HCT116 (cell line): ENCODE measurements at regions not wholly inside any gene's neighbourhood (a gene's known extent, or its start where the extent isn't known, plus 50 kb on each side); places are given as distances from the start of the nearest gene placed in this dataset.

Experiments used
- ATAC-seq: fragments of 200-7000 bp; cut with Tn5 transposase; 2 replicates; pipeline ENCODE4 v1.9.1; 2020; ENCODE audit warnings: mild to moderate bottlenecking, moderate library complexity
- BruUV-seq: library from RNA; stranded (reverse); fragments of 400-500 nt; replicated peaks from 2 replicates; lab custom pipeline; 2021; lab: Mats Ljungman, UMichigan
- CTCF ChIA-PET: fragments of 300-600 bp; sonication (Branson Sonifier 250); formaldehyde crosslinking; loops from one replicate; lab custom pipeline; 2021; ENCODE audit warnings: antibody characterized with exemption; lab: Charles Lee
- POLR2A ChIA-PET: fragments of 300-600, 350-600 bp; sonication (Branson Sonifier 250); formaldehyde crosslinking; loops from one replicate; lab custom pipeline; 2021; ENCODE audit warnings: antibody characterized with exemption; lab: Charles Lee
- RAD21 ChIA-PET, 2 experiments: fragments of 300-600 bp; sonication (Branson Sonifier 250); formaldehyde crosslinking; loops; one replicate each; lab custom pipeline; 2023; ENCODE audit warnings: low total read pairs in 2 of 2; ENCODE audit not compliant: uncharacterized antibody in 2 of 2, unreplicated experiment in 2 of 2, low non-redundant PET in 1 of 2; lab: Charles Lee
- DNase-seq: peaks from one replicate; pipeline ENCODE4 v3.0.0-alpha.2; 2010; ENCODE audit warnings: low read depth, low spot score
- H2AFZ ChIP-seq: fragments of 200-600 bp; shearing (Covaris generic), sonication (generic); 2 replicates; pipeline ENCODE4 v1.6.1; 2017; ENCODE audit warnings: low read depth, mixed run types, mixed read lengths, antibody characterized with exemption, low read length; ENCODE audit not compliant: poor library complexity, severe bottlenecking
- H3K27ac ChIP-seq: 2 replicates; pipeline ENCODE4 v1.5.1; 2012; ENCODE audit warnings: low read depth, low read length
- H3K27me3 ChIP-seq: fragments of 200-600 bp; sonication (generic); 2 replicates; pipeline ENCODE4 v1.6.1; 2016; ENCODE audit warnings: mixed run types, low read length, mixed read lengths; ENCODE audit not compliant: insufficient read depth
- H3K36me3 ChIP-seq, 2 experiments: fragments of 200-500 bp in 1 of 2; fragments of 200-600 bp in 1 of 2; sonication (Bioruptor generic) in 1 of 2; sonication (generic) in 1 of 2; 2 replicates each; pipeline versions ENCODE4 v1.5.1 to v1.6.1; 2014 to 2016; ENCODE audit warnings: low read length in 2 of 2, inconsistent platforms in 1 of 2, mixed read lengths in 1 of 2, mixed run types in 1 of 2; ENCODE audit not compliant: insufficient read depth in 2 of 2, control insufficient read depth in 1 of 2
- H3K4me1 ChIP-seq, 2 experiments: fragments of 200-600 bp in 1 of 2; sonication (generic) in 1 of 2; 2 replicates each; pipeline versions ENCODE4 v1.5.1 to v1.6.1; 2012 to 2017; ENCODE audit warnings: low read length in 2 of 2, inconsistent platforms in 1 of 2, mild to moderate bottlenecking in 1 of 2, mixed read lengths in 1 of 2, mixed run types in 1 of 2, moderate library complexity in 1 of 2; ENCODE audit not compliant: insufficient read depth in 2 of 2, control insufficient read depth in 1 of 2
- H3K4me2 ChIP-seq: fragments of 200-600 bp; sonication (generic); 2 replicates; pipeline ENCODE4 v1.6.1; 2017; ENCODE audit warnings: mixed run types, low read length, mixed read lengths
- H3K4me3 ChIP-seq, 2 experiments: fragments of 200-600 bp in 1 of 2; sonication (generic) in 1 of 2; replicated peaks in 1 of 2; 2 replicates each; pipeline ENCODE4 v1.5.1; 2011 to 2016; ENCODE audit warnings: low read length in 2 of 2, control low read depth in 1 of 2, low read depth in 1 of 2, mild to moderate bottlenecking in 1 of 2, mixed read lengths in 1 of 2, mixed run types in 1 of 2
- H3K79me2 ChIP-seq: fragments of 200-600 bp; sonication (generic); 2 replicates; pipeline ENCODE4 v1.6.1; 2017; ENCODE audit warnings: mild to moderate bottlenecking, mixed run types, low read length, moderate library complexity, mixed read lengths; ENCODE audit not compliant: insufficient read depth
- H3K9ac ChIP-seq: fragments of 200-600 bp; sonication (generic); 2 replicates; pipeline ENCODE4 v1.6.1; 2016; ENCODE audit warnings: low read length, mixed read lengths
- H3K9me2 ChIP-seq: fragments of 200-600 bp; sonication (generic), shearing (Covaris generic); 2 replicates; pipeline ENCODE4 v1.6.1; 2017; ENCODE audit warnings: mixed run types, mild to moderate bottlenecking, moderate library complexity; ENCODE audit not compliant: insufficient read depth
- H3K9me3 ChIP-seq, 2 experiments: fragments of 200-500 bp in 1 of 2; fragments of 200-600 bp in 1 of 2; sonication (Bioruptor generic) in 1 of 2; sonication (generic) in 1 of 2; 2 replicates each; pipeline ENCODE4 v1.6.1; 2014 to 2017; ENCODE audit warnings: low read length in 2 of 2, mixed read lengths in 2 of 2, inconsistent platforms in 1 of 2, low read depth in 1 of 2, mild to moderate bottlenecking in 1 of 2, mixed run types in 1 of 2, moderate library complexity in 1 of 2; ENCODE audit not compliant: control insufficient read depth in 1 of 2, insufficient read depth in 1 of 2
- H4K20me1 ChIP-seq: fragments of 200-600 bp; sonication (generic), shearing (Covaris generic); 2 replicates; pipeline ENCODE4 v1.6.1; 2017; ENCODE audit warnings: mixed run types, mild to moderate bottlenecking, moderate library complexity; ENCODE audit not compliant: insufficient read depth
- CBX3 ChIP-seq: IDR thresholded peaks from 2 replicates; pipeline ENCODE4 v1.6.1; 2012; ENCODE audit warnings: low read depth
- CEBPB ChIP-seq: IDR thresholded peaks from 2 replicates; pipeline ENCODE4 v1.6.1; 2012; ENCODE audit warnings: low read depth
- EGR1 ChIP-seq: IDR thresholded peaks from 2 replicates; pipeline ENCODE4 v1.6.1; 2012; ENCODE audit warnings: low read depth
- ELF1 ChIP-seq: IDR thresholded peaks from 2 replicates; pipeline ENCODE4 v1.6.1; 2012; ENCODE audit warnings: low read depth, borderline replicate concordance
- EZH2 ChIP-seq: fragments of 200-600 bp; sonication (generic); IDR thresholded peaks from 2 replicates; pipeline ENCODE4 v1.6.1; 2017; ENCODE audit warnings: antibody characterized with exemption, mixed run types
- EZH2phosphoT487 ChIP-seq: fragments of 200-600 bp; IDR thresholded peaks from 2 replicates; pipeline ENCODE4 v1.6.1; 2018; ENCODE audit warnings: antibody characterized with exemption, borderline replicate concordance
- JUND ChIP-seq: IDR thresholded peaks from 2 replicates; pipeline ENCODE4 v1.6.1; 2012
- POLR2A ChIP-seq: IDR thresholded peaks from 2 replicates; pipeline ENCODE4 v1.7.0; 2011; ENCODE audit warnings: borderline replicate concordance; ENCODE audit not compliant: insufficient read depth, insufficient read length; ENCODE audit errors: extremely low read depth
- POLR2AphosphoS5 ChIP-seq: IDR thresholded peaks from 2 replicates; pipeline ENCODE4 v1.6.1; 2011; ENCODE audit warnings: mild to moderate bottlenecking, low read depth, low read length, moderate library complexity
- RAD21 ChIP-seq: IDR thresholded peaks from 2 replicates; pipeline ENCODE4 v1.6.1; 2012; ENCODE audit warnings: low read depth, mild to moderate bottlenecking
- SIN3A ChIP-seq: IDR thresholded peaks from 2 replicates; pipeline ENCODE4 v1.6.1; 2012; ENCODE audit warnings: low read depth
- SP1 ChIP-seq: IDR thresholded peaks from 2 replicates; pipeline ENCODE4 v1.6.1; 2012; ENCODE audit warnings: low read depth
- SRF ChIP-seq: IDR thresholded peaks from 2 replicates; pipeline ENCODE4 v1.6.1; 2012; ENCODE audit warnings: low read depth
- TCF7L2 ChIP-seq: IDR thresholded peaks from 2 replicates; pipeline ENCODE4 v1.7.0; 2011; ENCODE audit warnings: borderline replicate concordance, inconsistent platforms; ENCODE audit not compliant: insufficient read depth, insufficient read length; ENCODE audit errors: extremely low read depth
- YY1 ChIP-seq: IDR thresholded peaks from 2 replicates; pipeline ENCODE4 v1.6.1; 2011; ENCODE audit warnings: low read length, low read depth, moderate library complexity, mild to moderate bottlenecking; ENCODE audit not compliant: insufficient replicate concordance; ENCODE audit errors: extremely low read depth
- ZFX ChIP-seq: fragments of 450-650 bp; IDR thresholded peaks from 2 replicates; pipeline ENCODE4 v1.6.1; 2017
- ZNF274 ChIP-seq: fragments of 200-500 bp; sonication (Bioruptor generic); IDR thresholded peaks from 2 replicates; pipeline ENCODE4 v1.6.1; 2014; ENCODE audit warnings: mild to moderate bottlenecking, low read depth, low read length, inconsistent platforms
- intact Hi-C: fragments of 100-400 bp; cut with micrococcal nuclease; formaldehyde crosslinking; loops from 2 replicates; pipeline ENCODE4 v1.10.0; 2022
- TF ChIP-seq, protein P1 (sequence below): IDR thresholded peaks from 2 replicates; pipeline ENCODE4 v1.6.1; 2011; ENCODE audit warnings: mild to moderate bottlenecking, low read length, moderate library complexity; ENCODE audit not compliant: insufficient replicate concordance; ENCODE audit errors: extremely low read depth
- TF ChIP-seq, protein P2 (sequence below), 3 experiments: fragments of 200-600 bp in 1 of 3; sonication (generic) in 1 of 3; IDR thresholded peaks in 2 of 3; conservative IDR thresholded peaks in 1 of 3; 2 replicates each; pipeline ENCODE4 v1.5.1; 2012 to 2017; ENCODE audit warnings: low read depth in 2 of 3, low read length in 2 of 3, antibody characterized with exemption in 1 of 3, borderline replicate concordance in 1 of 3, control low read depth in 1 of 3, mild to moderate bottlenecking in 1 of 3, mixed read lengths in 1 of 3, mixed run types in 1 of 3, moderate library complexity in 1 of 3; ENCODE audit not compliant: insufficient read depth in 1 of 3
- TF ChIP-seq, protein P3 (sequence below): IDR thresholded peaks from 2 replicates; pipeline ENCODE4 v1.6.1; 2012
- TF ChIP-seq, protein P4 (sequence below): IDR thresholded peaks from 2 replicates; pipeline ENCODE4 v1.6.1; 2012

DNA sequence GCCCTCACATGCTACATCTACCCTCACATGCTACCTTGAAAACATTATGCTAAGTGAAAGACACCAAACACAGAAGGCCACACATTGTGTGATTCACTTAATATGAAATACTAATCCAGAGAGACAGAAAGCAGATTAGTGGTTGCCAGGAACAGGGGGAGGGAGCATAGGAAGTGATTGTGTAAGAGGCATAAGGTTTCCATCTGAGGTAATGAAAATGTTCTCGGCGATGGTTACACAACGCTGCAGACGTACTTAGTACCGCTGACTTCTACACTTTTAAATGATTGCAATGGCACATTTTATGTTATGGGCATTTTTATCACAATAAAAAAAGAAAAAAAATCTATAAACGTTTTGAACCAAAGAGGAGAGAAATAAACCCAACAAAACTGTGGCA lies 742.3 kb downstream of the TYW1 start (continued):
- TF ChIP-seq, protein P1, sequence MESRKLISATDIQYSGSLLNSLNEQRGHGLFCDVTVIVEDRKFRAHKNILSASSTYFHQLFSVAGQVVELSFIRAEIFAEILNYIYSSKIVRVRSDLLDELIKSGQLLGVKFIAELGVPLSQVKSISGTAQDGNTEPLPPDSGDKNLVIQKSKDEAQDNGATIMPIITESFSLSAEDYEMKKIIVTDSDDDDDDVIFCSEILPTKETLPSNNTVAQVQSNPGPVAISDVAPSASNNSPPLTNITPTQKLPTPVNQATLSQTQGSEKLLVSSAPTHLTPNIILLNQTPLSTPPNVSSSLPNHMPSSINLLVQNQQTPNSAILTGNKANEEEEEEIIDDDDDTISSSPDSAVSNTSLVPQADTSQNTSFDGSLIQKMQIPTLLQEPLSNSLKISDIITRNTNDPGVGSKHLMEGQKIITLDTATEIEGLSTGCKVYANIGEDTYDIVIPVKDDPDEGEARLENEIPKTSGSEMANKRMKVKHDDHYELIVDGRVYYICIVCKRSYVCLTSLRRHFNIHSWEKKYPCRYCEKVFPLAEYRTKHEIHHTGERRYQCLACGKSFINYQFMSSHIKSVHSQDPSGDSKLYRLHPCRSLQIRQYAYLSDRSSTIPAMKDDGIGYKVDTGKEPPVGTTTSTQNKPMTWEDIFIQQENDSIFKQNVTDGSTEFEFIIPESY: no peak
- TF ChIP-seq POLR2A (no peak), CBX3 (no peak), SP1 (no peak), JUND (no peak), SIN3A (no peak), CEBPB (no peak)

DNA sequence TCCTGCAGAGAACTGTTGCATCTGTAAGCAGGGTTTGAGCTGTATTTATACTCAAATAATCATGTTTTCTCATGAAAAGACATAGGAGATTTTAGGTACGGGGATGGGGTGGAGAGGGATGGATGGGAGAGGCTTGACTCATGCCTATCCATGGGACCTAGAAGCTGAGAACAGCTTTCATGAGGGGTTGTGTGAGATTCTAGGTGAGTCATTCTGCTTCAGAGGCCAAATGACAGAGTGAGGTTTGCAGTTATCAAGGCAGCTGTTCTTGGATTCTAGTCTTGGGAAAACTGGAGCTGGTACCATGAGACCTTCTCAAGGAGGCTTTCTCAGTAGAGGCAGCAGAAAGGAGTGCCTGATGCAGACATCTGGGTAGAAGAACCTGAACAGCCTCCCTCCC lies 746.9 kb downstream of the TYW1 start:
- Histone ChIP-seq H3K4me1 (no peaks in the 10 kb centered on the region), H3K9me3 (peaks cover 0 to 20% of the 10 kb centered on the region in 2 experiments; a peak in 2 of 4 replicates), H3K4me2 (no peak overlapping the region), H3K4me3 (no peak overlapping the region), H3K79me2 (no peaks in the 10 kb centered on the region), H2AFZ (no peak overlapping the region), H3K9ac (no peak overlapping the region), H3K36me3 (no peaks in the 10 kb centered on the region), H3K27me3 (no peaks in the 10 kb centered on the region), H4K20me1 (no peaks in the 10 kb centered on the region), H3K9me2 (no peaks in the 10 kb centered on the region), H3K27ac (no peak overlapping the region)
- ATAC-seq (no peak), DNase-seq (no peak)
- intact Hi-C loops: no loop called here
- ChIA-PET RAD21 (no interaction called here), CTCF (no interaction called here), POLR2A (no interaction called here)
- no peak for TF ChIP-seq EZH2phosphoT487
- TF ChIP-seq POLR2AphosphoS5: no peak
- no peak for TF ChIP-seq SRF
- TF ChIP-seq RAD21: no peak
- no peak for TF ChIP-seq CEBPB
- no peak for TF ChIP-seq ZNF274
- no peak for TF ChIP-seq EGR1
- TF ChIP-seq ELF1: no peak
- TF ChIP-seq, protein P2, sequence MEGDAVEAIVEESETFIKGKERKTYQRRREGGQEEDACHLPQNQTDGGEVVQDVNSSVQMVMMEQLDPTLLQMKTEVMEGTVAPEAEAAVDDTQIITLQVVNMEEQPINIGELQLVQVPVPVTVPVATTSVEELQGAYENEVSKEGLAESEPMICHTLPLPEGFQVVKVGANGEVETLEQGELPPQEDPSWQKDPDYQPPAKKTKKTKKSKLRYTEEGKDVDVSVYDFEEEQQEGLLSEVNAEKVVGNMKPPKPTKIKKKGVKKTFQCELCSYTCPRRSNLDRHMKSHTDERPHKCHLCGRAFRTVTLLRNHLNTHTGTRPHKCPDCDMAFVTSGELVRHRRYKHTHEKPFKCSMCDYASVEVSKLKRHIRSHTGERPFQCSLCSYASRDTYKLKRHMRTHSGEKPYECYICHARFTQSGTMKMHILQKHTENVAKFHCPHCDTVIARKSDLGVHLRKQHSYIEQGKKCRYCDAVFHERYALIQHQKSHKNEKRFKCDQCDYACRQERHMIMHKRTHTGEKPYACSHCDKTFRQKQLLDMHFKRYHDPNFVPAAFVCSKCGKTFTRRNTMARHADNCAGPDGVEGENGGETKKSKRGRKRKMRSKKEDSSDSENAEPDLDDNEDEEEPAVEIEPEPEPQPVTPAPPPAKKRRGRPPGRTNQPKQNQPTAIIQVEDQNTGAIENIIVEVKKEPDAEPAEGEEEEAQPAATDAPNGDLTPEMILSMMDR (IDR thresholded peaks at IDR 0.05 in 2 of 3, conservative IDR thresholded peaks at IDR 0.05 in 1 of 3; ENCODE audit: borderline replicate concordance in 1 of 3, insufficient read depth in 1 of 3, low read depth in 2 of 3, low read length in 2 of 3): no peak
- TF ChIP-seq SIN3A: no peak
- TF ChIP-seq TCF7L2: no peak
- TF ChIP-seq, protein P1: no peak
- TF ChIP-seq ZFX: no peak
- TF ChIP-seq, protein P3, sequence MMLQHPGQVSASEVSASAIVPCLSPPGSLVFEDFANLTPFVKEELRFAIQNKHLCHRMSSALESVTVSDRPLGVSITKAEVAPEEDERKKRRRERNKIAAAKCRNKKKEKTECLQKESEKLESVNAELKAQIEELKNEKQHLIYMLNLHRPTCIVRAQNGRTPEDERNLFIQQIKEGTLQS: no peak
- no peak for TF ChIP-seq YY1
- TF ChIP-seq SP1: no peak
- TF ChIP-seq CBX3: no peak
- TF ChIP-seq, protein P4, sequence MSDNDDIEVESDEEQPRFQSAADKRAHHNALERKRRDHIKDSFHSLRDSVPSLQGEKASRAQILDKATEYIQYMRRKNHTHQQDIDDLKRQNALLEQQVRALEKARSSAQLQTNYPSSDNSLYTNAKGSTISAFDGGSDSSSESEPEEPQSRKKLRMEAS: no peak
- TF ChIP-seq EZH2: no peak
- no peak for TF ChIP-seq POLR2A
- no TSS peak for BruUV-seq
